ENCODE measurements at regions not wholly inside any gene's neighbourhood (a gene's known extent, or its start where the extent isn't known, plus 50 kb on each side); places are given as distances from the start of the nearest gene placed in this dataset.
"Not testable (repeated sequence)": the region's sequence is repeated elsewhere in the genome, so short reads cannot be mapped to it uniquely, and the experiment has no call there.

- Histone ChIP-seq H3K4me1 (peaks cover 0 to 7% (median 3%) of the 10 kb centered on the region in 3 donors), H3K27me3 (peaks cover 5% of the 10 kb centered on the region), H3K9me3 (no peaks in the 10 kb centered on the region), H3K4me3 (no peak overlapping the region), H3K27ac (no peak overlapping the region), H3K36me3 (no peaks in the 10 kb centered on the region)
- ATAC-seq: no peak
- TF ChIP-seq POLR2A (IDR thresholded peaks at IDR 0.05) (no peak), POLR2AphosphoS5 (IDR thresholded peaks at IDR 0.05) (no peak), CTCF (IDR thresholded peaks at IDR 0.05) (no peak), EP300 (IDR thresholded peaks at IDR 0.05) (no peak)
Observed at GRCh38 chr5:4023753-4024335, 428.2 kb downstream of the IRX1 start.

- WGBS, 2 donors (ENCODE audit: low coverage in 1 of 2): 38 to 59% methylated on average over 8 to 17 of the region's 17 CpGs
- no peaks in the 10 kb centered on the region for H3K9me3 ChIP-seq
- TF ChIP-seq POLR2AphosphoS5 (IDR thresholded peaks at IDR 0.05) (no peak), EP300 (IDR thresholded peaks at IDR 0.05) (no peak), CTCF (IDR thresholded peaks at IDR 0.05) (no peak), POLR2A (IDR thresholded peaks at IDR 0.05) (no peak)
- H3K27me3 ChIP-seq: peaks cover 10% of the 10 kb centered on the region
- no peaks in the 10 kb centered on the region for H3K4me1 ChIP-seq
- H3K27ac ChIP-seq: peak overlapping the region in 1 of 4 donors; percentile 6
- no peak overlapping the region for H3K4me3 ChIP-seq
- no peaks in the 10 kb centered on the region for H3K36me3 ChIP-seq
- peak; percentile 65 for ATAC-seq
Observed at GRCh38 chr5:4027088-4027734, 431.6 kb downstream of the IRX1 start.

GRCh38 chr5:4028384-4028783 lies 432.8 kb downstream of the IRX1 start:
- no peak overlapping the region for H3K27ac ChIP-seq
- WGBS, 2 donors (ENCODE audit: low coverage in 1 of 2): 33 to 67% methylated on average over 1 of the region's 2 CpGs
- H3K4me3 ChIP-seq: no peak overlapping the region
- H3K36me3 ChIP-seq: no peaks in the 10 kb centered on the region
- no peaks in the 10 kb centered on the region for H3K9me3 ChIP-seq
- no peak for ATAC-seq
- H3K27me3 ChIP-seq: peaks cover 10% of the 10 kb centered on the region
- no peaks in the 10 kb centered on the region for H3K4me1 ChIP-seq
- TF ChIP-seq POLR2AphosphoS5 (IDR thresholded peaks at IDR 0.05) (no peak), CTCF (IDR thresholded peaks at IDR 0.05) (no peak), EP300 (IDR thresholded peaks at IDR 0.05) (no peak), POLR2A (IDR thresholded peaks at IDR 0.05) (no peak)

GRCh38 chr5:4033546-4033945 lies 437.9 kb downstream of the IRX1 start:
- H3K27ac ChIP-seq, H3K9me3 ChIP-seq, H3K27me3 ChIP-seq, H3K4me1 ChIP-seq, H3K4me3 ChIP-seq, H3K36me3 ChIP-seq, ATAC-seq: not testable (repeated sequence)
- WGBS, 2 donors (ENCODE audit: low coverage in 1 of 2): 89 to 100% methylated on average over 1 of the region's 1 CpG

GRCh38 chr5:4036861-4037260 lies 441.2 kb downstream of the IRX1 start:
- Histone ChIP-seq H3K9me3 (no peaks in the 10 kb centered on the region), H3K27ac (no peak overlapping the region), H3K27me3 (no peaks in the 10 kb centered on the region), H3K4me1 (no peaks in the 10 kb centered on the region), H3K4me3 (no peak overlapping the region), H3K36me3 (no peaks in the 10 kb centered on the region)
- TF ChIP-seq EP300 (IDR thresholded peaks at IDR 0.05): no peak
- no peak for TF ChIP-seq POLR2AphosphoS5 (IDR thresholded peaks at IDR 0.05)
- no peak for TF ChIP-seq CTCF (IDR thresholded peaks at IDR 0.05)
- no peak for TF ChIP-seq POLR2A (IDR thresholded peaks at IDR 0.05)
- WGBS, 2 donors (ENCODE audit: low coverage in 1 of 2): 76 to 85% methylated on average over 5 of the region's 5 CpGs
- no peak for ATAC-seq
